GM23338 (cell line): ENCODE measurements at regions not wholly inside any gene's neighbourhood (a gene's known extent, or its start where the extent isn't known, plus 50 kb on each side); places are given as distances from the start of the nearest gene placed in this dataset.
A peak's percentile ranks its signal among the peaks of the same experiment; 100 is the strongest.

Source experiments
- ATAC-seq: fragments of 200-7000 bp; cut with Tn5 transposase; 3 replicates; pipeline ENCODE4 v1.9.1; 2020
- DNase-seq: peaks from one replicate; pipeline ENCODE4 v3.0.0-alpha.2; 2015; ENCODE audit warnings: low spot score
- H2AFZ ChIP-seq: fragments of 200-600 bp; sonication (generic); 2 replicates; pipeline ENCODE4 v1.8.0; 2016; ENCODE audit warnings: antibody characterized with exemption, mild to moderate bottlenecking, moderate library complexity
- H3F3A ChIP-seq: fragments of 200-600 bp; sonication (generic); replicated peaks from 2 replicates; pipeline ENCODE4 v1.8.0; 2017; ENCODE audit warnings: antibody characterized with exemption, mixed run types, low read depth
- H3K27ac ChIP-seq: fragments of 200-600 bp; sonication (generic); 2 replicates; pipeline ENCODE4 v1.6.1; 2016; ENCODE audit warnings: low read depth
- H3K27me3 ChIP-seq: fragments of 200-600 bp; sonication (generic); 2 replicates; pipeline ENCODE4 v1.8.0; 2016; ENCODE audit warnings: mild to moderate bottlenecking, mixed run types, moderate library complexity; ENCODE audit not compliant: insufficient read depth
- H3K36me3 ChIP-seq: fragments of 200-600 bp; sonication (generic); 2 replicates; pipeline ENCODE4 v1.8.0; 2016; ENCODE audit warnings: mild to moderate bottlenecking; ENCODE audit not compliant: insufficient read depth
- H3K4me1 ChIP-seq: fragments of 200-600 bp; sonication (generic); 2 replicates; pipeline ENCODE4 v1.8.0; 2016; ENCODE audit warnings: mild to moderate bottlenecking, moderate library complexity; ENCODE audit not compliant: insufficient read depth
- H3K4me2 ChIP-seq: fragments of 200-600 bp; sonication (generic); 2 replicates; pipeline ENCODE4 v1.7.1; 2017; ENCODE audit warnings: mixed run types
- H3K4me3 ChIP-seq: fragments of 200-600 bp; sonication (generic); 2 replicates; pipeline ENCODE4 v1.6.1; 2016; ENCODE audit warnings: mixed run types
- H3K79me2 ChIP-seq: fragments of 200-600 bp; sonication (generic); replicated peaks from 2 replicates; pipeline ENCODE4 v1.8.0; 2017; ENCODE audit warnings: mild to moderate bottlenecking; ENCODE audit not compliant: insufficient read depth
- H3K9me2 ChIP-seq: fragments of 200-600 bp; sonication (generic); 2 replicates; pipeline ENCODE4 v1.8.0; 2017; ENCODE audit not compliant: insufficient read depth
- H4K20me1 ChIP-seq: fragments of 200-600 bp; sonication (generic); replicated peaks from 2 replicates; pipeline ENCODE4 v1.8.0; 2017; ENCODE audit warnings: mild to moderate bottlenecking; ENCODE audit not compliant: insufficient read depth
- H3K27ac Mint-ChIP-seq: 2 replicates; pipeline ENCODE4 v1.8.0; 2020; ENCODE audit warnings: inconsistent platforms, mild to moderate bottlenecking, moderate library complexity, mixed read lengths
- H3K27me3 Mint-ChIP-seq: 3 replicates; pipeline ENCODE4 v1.8.0; 2022; ENCODE audit warnings: low read depth, mild to moderate bottlenecking, moderate library complexity, mixed read lengths, inconsistent platforms; ENCODE audit not compliant: insufficient read depth, poor library complexity
- H3K36me3 Mint-ChIP-seq: 3 replicates; pipeline ENCODE4 v1.8.0; 2021; ENCODE audit warnings: low read depth, mild to moderate bottlenecking, inconsistent platforms, moderate library complexity, mixed read lengths
- H3K4me1 Mint-ChIP-seq: 3 replicates; pipeline ENCODE4 v1.8.0; 2020; ENCODE audit warnings: mild to moderate bottlenecking, inconsistent platforms, mixed read lengths
- H3K4me3 Mint-ChIP-seq: 3 replicates; pipeline ENCODE4 v1.8.0; 2021; ENCODE audit warnings: moderate library complexity, mild to moderate bottlenecking, inconsistent platforms, mixed read lengths
- H3K9me3 Mint-ChIP-seq: 3 replicates; pipeline ENCODE4 v1.8.0; 2020; ENCODE audit warnings: moderate library complexity, mild to moderate bottlenecking, inconsistent platforms, mixed read lengths
- CREB1 ChIP-seq: fragments of 250-450 bp; sonication (Bioruptor Pico); IDR thresholded peaks from 2 replicates; pipeline ENCODE4 v1.5.0; 2020; ENCODE audit warnings: low read depth, mild to moderate bottlenecking, moderate library complexity
- CTCF ChIP-seq, 2 experiments: fragments of 200-600 bp in 1 of 2; sonication (generic) in 1 of 2; conservative IDR thresholded peaks; 2 replicates each; pipeline versions ENCODE4 v1.5.1 to v1.6.1; 2016 to 2017; ENCODE audit warnings: antibody characterized with exemption in 2 of 2, low read depth in 2 of 2, mild to moderate bottlenecking in 2 of 2, moderate library complexity in 1 of 2
- ETS1 ChIP-seq: IDR thresholded peaks from 2 replicates; pipeline ENCODE4 v1.6.1; 2016; ENCODE audit warnings: antibody characterized with exemption
- EZH2 ChIP-seq: fragments of 200-600 bp; sonication (generic); IDR thresholded peaks from one replicate; pipeline ENCODE4 v1.8.0; 2017; ENCODE audit warnings: antibody characterized with exemption, mild to moderate bottlenecking, low read depth; ENCODE audit not compliant: unreplicated experiment
- EZH2phosphoT487 ChIP-seq: fragments of 200-600 bp; sonication (generic); IDR thresholded peaks from one replicate; pipeline ENCODE4 v1.8.1; 2018; ENCODE audit warnings: antibody characterized with exemption; ENCODE audit not compliant: unreplicated experiment
- JUNB ChIP-seq: IDR thresholded peaks from one replicate; pipeline ENCODE4 v1.6.1; 2016; ENCODE audit warnings: antibody characterized with exemption; ENCODE audit not compliant: unreplicated experiment
- NANOG ChIP-seq: IDR thresholded peaks from 2 replicates; pipeline ENCODE4 v1.6.1; 2016; ENCODE audit warnings: antibody characterized with exemption, borderline replicate concordance
- POLR2AphosphoS5 ChIP-seq: IDR thresholded peaks from 2 replicates; pipeline ENCODE4 v1.6.1; 2016; ENCODE audit warnings: antibody characterized with exemption, low read depth
- STAT1 ChIP-seq: IDR thresholded peaks from one replicate; pipeline ENCODE4 v1.6.1; 2016; ENCODE audit warnings: antibody characterized with exemption; ENCODE audit not compliant: unreplicated experiment
- ZNF114 ChIP-seq: fragments of 250-450 bp; sonication (Bioruptor Pico); IDR thresholded peaks from 2 replicates; pipeline ENCODE4 v1.5.0; 2020; ENCODE audit warnings: mild to moderate bottlenecking, moderate library complexity
- ZNF331 ChIP-seq: fragments of 250-450 bp; sonication (Bioruptor Pico); IDR thresholded peaks from 2 replicates; pipeline ENCODE4 v1.5.0; 2020; ENCODE audit warnings: low read depth, mild to moderate bottlenecking, moderate library complexity
- ZNF462 ChIP-seq: fragments of 250-450 bp; sonication (Bioruptor Pico); IDR thresholded peaks from 2 replicates; pipeline ENCODE4 v1.5.0; 2020; ENCODE audit warnings: mild to moderate bottlenecking, moderate library complexity
- TF ChIP-seq, protein P1 (sequence below): IDR thresholded peaks from one replicate; pipeline ENCODE4 v1.6.1; 2018; ENCODE audit warnings: antibody characterized with exemption; ENCODE audit not compliant: unreplicated experiment

DNA sequence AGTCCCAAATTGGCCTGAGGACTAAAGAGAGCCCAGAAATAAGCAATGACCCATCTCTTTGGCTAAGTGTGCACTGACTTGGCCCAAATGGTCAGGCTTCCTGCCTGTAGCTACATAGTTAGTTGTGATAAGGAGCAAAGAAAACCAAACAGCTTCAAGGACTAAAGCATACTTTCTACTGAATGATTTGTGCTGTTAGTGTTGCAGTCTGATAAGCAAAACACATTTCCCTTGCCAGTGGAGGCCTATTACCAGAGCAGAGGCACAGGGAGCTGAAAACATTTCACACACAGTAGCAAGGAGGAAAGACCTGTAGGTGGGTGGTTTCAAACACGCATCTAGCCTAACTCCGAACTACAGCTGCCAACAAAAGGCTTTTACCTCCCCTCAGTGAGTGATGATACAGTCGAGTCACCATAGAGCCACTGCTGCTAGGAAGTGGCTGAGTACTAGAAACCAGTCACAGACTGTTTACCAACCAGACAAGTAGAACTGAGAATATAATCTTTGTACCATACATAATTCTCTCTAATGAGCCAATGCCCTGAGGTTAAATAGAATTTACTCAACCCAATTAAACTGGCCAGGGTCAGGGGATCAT, 222.3 kb upstream of the THBS1 start:
- H3K27me3 ChIP-seq: no peaks in the 10 kb centered on the region
- ATAC-seq (no peak), DNase-seq (no peak)
- H3K36me3 ChIP-seq: no peaks in the 10 kb centered on the region
- H3K9me2 ChIP-seq: peaks cover 2% of the 10 kb centered on the region; the same call in 1 of the 2 replicates
- H3K36me3 Mint-ChIP-seq: no peaks in the 10 kb centered on the region
- no peaks in the 10 kb centered on the region; the same call in 2 of the 3 replicates for H3K4me1 Mint-ChIP-seq
- 0 out of 2 replicates have a peak, but pooled peaks cover 2% of the 10 kb centered on the region for H3K4me1 ChIP-seq
- H3K4me3 ChIP-seq: no peak overlapping the region
- no peaks in the 10 kb centered on the region for H3F3A ChIP-seq
- H3K27me3 Mint-ChIP-seq: no peaks in the 10 kb centered on the region
- H3K4me3 Mint-ChIP-seq: no peak overlapping the region
- no peaks in the 10 kb centered on the region for H3K9me3 Mint-ChIP-seq
- peak overlapping the region; percentile 69; the same call in 1 of the 2 replicates for H2AFZ ChIP-seq
- no peak overlapping the region for H3K27ac ChIP-seq
- no peaks in the 10 kb centered on the region for H3K79me2 ChIP-seq
- H4K20me1 ChIP-seq: no peaks in the 10 kb centered on the region
- H3K4me2 ChIP-seq: no peak overlapping the region
- H3K27ac Mint-ChIP-seq: no peak overlapping the region
- no peak for TF ChIP-seq EZH2phosphoT487
- TF ChIP-seq, protein P1, sequence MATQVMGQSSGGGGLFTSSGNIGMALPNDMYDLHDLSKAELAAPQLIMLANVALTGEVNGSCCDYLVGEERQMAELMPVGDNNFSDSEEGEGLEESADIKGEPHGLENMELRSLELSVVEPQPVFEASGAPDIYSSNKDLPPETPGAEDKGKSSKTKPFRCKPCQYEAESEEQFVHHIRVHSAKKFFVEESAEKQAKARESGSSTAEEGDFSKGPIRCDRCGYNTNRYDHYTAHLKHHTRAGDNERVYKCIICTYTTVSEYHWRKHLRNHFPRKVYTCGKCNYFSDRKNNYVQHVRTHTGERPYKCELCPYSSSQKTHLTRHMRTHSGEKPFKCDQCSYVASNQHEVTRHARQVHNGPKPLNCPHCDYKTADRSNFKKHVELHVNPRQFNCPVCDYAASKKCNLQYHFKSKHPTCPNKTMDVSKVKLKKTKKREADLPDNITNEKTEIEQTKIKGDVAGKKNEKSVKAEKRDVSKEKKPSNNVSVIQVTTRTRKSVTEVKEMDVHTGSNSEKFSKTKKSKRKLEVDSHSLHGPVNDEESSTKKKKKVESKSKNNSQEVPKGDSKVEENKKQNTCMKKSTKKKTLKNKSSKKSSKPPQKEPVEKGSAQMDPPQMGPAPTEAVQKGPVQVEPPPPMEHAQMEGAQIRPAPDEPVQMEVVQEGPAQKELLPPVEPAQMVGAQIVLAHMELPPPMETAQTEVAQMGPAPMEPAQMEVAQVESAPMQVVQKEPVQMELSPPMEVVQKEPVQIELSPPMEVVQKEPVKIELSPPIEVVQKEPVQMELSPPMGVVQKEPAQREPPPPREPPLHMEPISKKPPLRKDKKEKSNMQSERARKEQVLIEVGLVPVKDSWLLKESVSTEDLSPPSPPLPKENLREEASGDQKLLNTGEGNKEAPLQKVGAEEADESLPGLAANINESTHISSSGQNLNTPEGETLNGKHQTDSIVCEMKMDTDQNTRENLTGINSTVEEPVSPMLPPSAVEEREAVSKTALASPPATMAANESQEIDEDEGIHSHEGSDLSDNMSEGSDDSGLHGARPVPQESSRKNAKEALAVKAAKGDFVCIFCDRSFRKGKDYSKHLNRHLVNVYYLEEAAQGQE: no peak
- no peak for TF ChIP-seq POLR2AphosphoS5
- TF ChIP-seq ZNF462 (CRISPR knock-in tag): no peak
- no peak for TF ChIP-seq JUNB
- TF ChIP-seq CTCF (conservative IDR thresholded peaks at IDR 0.05; ENCODE audit: low read depth in 2 of 2): no peak
- no peak for TF ChIP-seq ZNF114 (CRISPR knock-in tag)
- TF ChIP-seq NANOG: no peak
- TF ChIP-seq ETS1: no peak
- no peak for TF ChIP-seq ZNF331
- no peak for TF ChIP-seq CREB1 (CRISPR knock-in tag)
- no peak for TF ChIP-seq EZH2
- TF ChIP-seq STAT1: no peak
